HG02885 (cell line): ENCODE measurements at regions not wholly inside any gene's neighbourhood (a gene's known extent, or its start where the extent isn't known, plus 50 kb on each side); places are given as distances from the start of the nearest gene placed in this dataset.
"Not testable (repeated sequence)": the region's sequence is repeated elsewhere in the genome, so short reads cannot be mapped to it uniquely, and the experiment has no call there.

Source experiments
- ATAC-seq: cut with Tn5 transposase; IDR thresholded peaks from one replicate; pipeline ENCODE4 v1.9.1; 2021; ENCODE audit warnings: mild to moderate bottlenecking; ENCODE audit not compliant: unreplicated experiment, poor library complexity

GRCh38 chr16:79381603-79382042 is 218.9 kb downstream of the MAF start:
- ATAC-seq: no peak

- no peak for ATAC-seq
Measured at GRCh38 chr16:79380995-79381602, 219.4 kb downstream of the MAF start.

GRCh38 chr16:79379095-79379494 is 221.4 kb downstream of the MAF start:
- no peak for ATAC-seq

DNA sequence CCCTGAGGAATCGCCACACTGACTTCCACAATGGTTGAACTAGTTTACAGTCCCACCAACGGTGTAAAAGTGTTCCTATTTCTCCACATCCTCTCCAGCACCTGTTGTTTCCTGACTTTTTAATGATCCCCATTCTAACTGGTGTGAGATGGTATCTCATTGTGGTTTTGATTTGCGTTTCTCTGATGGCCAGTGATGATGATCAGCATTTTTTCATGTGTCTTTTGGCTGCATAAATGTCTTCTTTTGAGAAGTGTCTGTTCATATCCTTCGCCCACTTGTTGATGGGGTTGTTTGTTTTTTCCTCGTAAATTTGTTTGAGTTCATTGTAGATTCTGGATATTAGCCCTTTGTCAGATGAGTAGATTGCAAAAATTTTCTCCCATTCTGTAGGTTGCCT is 223.5 kb downstream of the MAF start:
- not testable (repeated sequence) for ATAC-seq

DNA sequence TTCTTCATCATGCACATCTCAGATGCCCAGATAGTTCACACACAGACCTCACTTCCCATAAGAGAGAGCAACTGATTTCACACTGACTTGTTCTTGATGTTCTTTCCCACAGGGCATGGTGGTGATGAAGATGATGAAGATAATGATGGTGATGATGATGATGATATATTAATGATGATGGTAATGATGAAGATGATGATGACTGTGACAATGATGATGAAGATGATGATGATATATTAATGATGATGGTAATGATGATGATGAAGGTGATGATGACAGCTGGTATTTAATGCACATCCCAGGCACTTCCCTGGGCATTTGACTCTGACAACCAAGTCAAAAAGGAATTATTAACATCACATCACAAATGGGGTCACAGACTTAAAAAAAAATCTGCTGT is 225.2 kb downstream of the MAF start:
- no peak for ATAC-seq

DNA sequence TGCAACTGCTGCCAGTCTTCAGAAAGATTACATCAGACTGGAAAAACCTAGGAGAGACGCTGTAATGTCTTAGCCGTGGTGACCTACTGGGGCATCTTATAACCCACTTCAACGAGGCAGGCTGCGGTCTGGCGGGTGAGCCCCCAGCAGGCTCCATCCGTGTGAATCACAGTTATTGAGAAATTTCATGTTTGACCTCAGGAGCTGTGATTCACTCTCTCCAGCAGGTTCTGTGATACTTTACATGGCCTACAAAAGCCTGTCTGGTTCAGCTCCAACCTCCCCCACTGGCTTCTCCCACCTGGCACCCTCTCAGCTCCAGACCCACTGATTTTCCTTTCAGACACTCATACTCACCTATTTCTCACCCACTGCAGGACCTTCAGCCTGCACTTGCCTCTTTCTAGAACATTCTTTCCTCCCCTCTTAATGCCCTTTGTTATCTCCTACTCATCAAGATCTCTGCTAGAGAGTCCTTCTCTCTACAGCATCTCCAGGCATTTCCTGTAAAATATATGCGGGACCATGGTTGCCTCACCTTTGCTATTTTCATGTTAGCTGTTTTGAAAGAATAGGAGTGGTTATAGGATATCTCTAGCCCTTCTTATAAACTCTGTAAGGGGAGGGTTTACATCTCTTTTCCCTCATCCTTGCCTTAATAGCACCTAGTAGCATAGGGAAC is 227.9 kb downstream of the MAF start:
- ATAC-seq: no peak

DNA sequence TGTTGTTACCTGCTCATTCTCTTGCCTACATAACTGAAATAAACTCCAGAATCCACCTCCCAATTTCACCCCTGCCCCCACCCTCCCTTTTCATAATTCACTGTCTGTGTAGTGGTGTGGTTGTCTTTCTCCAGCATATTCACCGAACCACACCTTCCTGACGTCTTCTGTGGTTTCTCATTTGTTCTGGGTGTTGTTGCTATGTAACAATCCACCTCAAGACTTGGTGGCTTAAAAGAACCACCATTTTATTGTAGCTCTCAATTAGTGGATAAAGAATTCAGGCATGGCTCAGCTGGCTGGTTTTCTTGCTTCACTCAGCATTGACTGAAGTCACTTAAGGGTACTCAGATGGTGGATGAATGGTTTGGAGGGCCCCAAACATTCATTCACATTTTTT is 229.8 kb downstream of the MAF start:
- no peak for ATAC-seq

DNA sequence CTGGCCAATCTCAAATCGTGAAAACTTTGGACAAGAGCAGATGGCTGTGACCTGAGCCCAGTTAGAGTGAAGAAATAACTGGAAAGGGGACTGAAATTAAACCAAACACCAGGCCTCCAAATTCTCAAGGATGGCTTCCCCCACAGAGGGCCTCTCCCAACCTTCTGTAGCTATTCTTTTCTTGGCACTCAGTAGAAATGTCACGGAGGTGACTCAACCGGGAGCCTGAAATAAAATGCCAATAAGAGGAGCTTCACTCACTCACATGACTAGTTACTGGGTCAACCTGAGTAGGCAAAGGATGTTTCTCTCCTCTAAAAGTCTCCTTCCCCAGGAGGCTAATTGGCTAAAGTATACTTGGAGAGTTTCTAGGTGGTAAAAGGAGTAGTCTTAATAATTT is 230.7 kb downstream of the MAF start:
- ATAC-seq: no peak

DNA sequence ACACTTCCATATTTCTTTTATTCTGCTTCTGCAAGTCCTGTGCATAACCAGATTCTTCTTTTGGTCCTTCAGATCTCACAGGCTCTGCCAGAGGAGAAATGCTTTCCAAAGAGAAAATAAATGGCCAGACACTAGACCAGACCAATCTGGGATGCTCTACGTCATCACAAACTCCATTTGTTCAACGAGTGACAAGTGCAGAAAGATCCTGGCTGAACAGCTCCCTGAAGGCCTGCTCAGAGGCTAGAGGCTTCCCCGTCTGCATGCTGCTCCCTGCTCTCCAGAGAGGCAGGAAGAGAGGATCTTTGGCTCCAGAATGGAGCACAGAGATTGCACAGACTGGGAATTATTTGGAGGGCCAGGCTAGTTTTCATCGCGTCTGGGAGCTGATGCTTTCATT is 232.7 kb downstream of the MAF start:
- no peak for ATAC-seq

- no peak for ATAC-seq
Measured at GRCh38 chr16:79366635-79367034, 233.9 kb downstream of the MAF start.

DNA sequence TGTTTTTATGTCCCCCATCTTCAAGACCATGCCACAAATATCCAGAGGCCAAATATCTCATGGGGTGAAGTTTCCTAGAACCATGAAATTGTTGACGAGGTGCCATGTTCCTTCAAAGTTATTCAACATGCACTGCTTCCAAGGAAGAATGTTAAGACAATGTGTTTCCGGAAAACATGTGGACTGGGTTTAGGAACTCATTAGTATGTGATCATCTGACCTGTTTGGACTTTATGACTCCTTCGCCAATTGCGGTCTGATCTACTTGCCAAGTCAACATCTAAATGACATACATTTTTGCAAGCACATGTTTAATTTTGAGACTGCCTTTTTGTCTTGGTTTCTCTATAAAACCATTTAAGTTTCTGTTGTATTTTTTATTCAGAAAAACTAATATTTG is 234.8 kb downstream of the MAF start:
- no peak for ATAC-seq

DNA sequence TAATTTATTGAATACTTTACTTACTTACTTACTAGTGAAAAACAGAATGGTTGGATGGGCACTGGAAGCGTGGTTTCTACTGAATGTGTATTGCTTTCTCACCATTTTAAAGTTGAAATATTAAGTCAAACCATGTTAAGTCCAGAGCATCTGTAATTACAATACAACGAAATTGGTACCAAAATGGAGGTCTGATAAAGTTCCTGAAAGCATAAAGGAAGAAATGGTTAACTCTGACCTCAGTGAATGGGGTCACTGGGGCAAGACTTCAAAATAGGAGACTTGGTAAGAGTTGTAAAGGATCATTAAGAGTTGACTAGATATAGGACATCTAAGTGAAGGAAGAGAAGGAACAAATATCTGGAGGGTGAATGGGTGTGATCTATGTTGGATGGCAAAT is 237.1 kb downstream of the MAF start:
- ATAC-seq: no peak

GRCh38 chr16:79363035-79363434 is 237.5 kb downstream of the MAF start:
- ATAC-seq: no peak

DNA sequence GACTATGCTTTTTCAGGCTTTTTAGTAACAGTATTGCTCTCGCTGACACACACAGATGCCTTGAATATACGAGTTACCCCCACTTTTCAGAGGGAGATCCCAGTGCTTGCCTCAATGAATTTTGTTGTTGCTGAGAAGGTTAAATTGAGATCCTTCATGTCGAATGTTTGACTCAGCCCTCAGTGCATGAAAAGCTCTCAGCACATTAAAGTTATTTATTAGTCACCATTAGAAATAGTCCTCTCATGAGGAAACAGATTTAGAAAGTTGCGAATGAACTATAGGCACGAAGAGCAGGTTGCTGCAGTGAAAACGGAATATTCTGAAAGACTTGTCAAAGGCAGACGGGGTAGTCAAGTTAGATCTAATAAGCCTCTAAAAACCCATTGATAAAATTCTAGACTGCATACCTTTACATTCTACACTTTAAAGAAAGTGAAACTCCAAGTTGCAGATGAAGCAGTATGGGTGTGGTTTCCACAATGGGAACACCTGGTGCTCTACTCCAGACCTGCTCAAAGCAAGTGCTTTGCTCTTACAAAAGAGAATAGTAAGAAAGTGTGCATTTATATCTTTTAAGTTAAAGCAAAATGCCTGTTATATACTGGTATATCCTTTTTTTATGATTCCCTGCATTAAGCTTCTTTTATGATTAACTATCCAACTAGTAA is 238.1 kb downstream of the MAF start:
- no peak for ATAC-seq

- no peak for ATAC-seq
Measured at GRCh38 chr16:79361132-79361751, 239.3 kb downstream of the MAF start.

DNA sequence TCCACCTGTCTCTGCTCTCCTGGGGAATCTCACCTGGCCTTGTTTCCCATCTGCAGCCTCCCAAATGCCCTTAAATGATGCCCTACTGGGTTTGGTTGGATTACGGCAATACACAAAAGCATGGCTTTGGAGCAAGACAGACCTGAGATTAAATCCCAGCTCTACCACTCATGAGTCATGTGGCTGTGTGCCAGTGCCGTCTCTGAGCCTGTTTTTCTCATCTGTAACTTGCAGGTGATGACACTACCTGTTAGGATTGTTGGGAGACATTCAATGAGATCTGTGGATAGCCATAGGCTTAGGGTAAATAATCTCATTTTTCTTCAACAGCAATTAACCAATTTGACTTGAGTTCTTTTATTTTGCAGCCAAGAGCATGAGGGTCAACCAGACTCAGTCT is 240.3 kb downstream of the MAF start:
- no peak for ATAC-seq

DNA sequence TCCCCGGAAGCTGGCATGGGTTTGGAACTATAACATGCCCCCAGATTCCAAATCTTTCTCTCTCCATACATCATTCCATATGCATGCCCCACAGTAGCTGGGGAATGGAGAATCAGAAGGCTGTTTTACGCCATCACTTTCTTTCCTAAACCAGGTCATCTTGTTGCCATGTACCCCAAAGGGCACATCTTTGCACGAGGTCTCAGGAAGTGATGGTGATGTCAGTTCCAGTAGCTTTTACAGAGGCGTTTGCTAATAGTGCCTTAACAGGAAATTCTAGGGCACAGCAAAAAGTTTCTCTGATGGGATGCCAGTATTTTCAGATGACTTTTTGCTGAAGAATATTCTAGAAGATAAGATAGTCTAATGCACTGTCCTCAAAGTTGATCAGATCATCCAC is 241.5 kb downstream of the MAF start:
- no peak for ATAC-seq

- ATAC-seq: no peak
Measured at GRCh38 chr16:79358188-79358587, 242.3 kb downstream of the MAF start.

- no peak for ATAC-seq
Measured at GRCh38 chr16:79355600-79356358, 244.8 kb downstream of the MAF start.

DNA sequence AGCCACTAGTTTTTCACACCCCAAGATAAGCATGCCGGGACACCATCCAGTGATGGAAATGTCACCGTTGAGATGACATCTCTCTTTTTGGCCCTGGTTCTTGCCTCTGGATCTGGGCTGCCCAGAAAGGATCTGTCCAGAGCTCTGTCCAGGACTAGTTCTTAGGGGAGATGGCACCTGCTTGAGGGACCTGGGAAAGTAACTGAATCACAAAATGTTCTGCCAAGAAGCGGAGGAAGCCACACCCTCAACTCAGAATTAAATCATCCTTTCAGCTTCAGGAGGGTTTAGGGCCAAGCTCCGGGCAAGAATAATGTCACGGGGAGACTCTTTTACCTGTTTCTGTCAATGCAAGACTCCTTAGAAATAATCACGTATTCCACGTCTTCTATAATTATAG is 248.6 kb downstream of the MAF start:
- ATAC-seq: no peak

- ATAC-seq: no peak
Measured at GRCh38 chr16:79349803-79350202, 250.7 kb downstream of the MAF start.
